ENCODE measurements at regions not wholly inside any gene's neighbourhood (a gene's known extent, or its start where the extent isn't known, plus 50 kb on each side); places are given as distances from the start of the nearest gene placed in this dataset.
A peak's percentile ranks its signal among the peaks of the same experiment; 100 is the strongest.

DNA sequence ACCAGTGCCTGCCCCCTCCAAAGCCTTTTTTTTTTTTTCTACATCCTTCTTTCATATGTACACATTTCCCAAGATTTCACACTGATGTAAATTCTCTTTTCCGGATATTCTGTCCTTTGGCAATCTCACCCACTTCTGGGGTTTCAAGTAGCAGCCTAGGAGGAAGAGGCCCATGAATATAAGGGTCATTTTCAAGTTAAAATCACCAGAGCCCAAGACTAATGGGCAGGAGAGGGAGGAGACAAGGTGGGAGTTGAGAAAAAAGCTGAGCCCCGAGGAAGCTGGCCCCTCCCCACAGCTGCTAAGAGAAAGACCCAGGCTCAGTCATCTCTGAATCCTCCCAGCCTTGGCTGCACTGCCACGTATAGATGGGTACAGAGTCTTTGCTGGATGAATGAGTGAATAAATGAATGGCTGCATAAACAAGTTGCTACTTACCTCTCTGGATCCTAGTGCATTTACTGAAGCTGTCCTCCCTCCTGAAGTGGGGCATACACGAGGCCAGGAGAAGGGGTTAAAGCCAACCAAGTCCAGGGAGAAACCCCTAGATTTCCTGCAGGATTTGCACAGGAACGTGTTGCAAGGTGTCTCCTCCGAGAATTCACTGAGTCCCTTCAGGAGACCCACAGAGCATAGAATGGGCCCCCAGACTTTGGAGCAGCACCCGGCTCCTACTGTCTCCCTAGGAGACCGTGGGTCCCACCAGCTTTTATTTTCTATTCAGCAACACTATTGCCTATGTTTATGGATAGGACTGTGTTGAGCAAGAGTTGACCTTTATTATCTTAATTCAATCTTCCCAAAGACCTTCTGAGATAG, 100.8 kb upstream of the LIPC start:
- H3K27ac ChIP-seq = peak overlapping the region; percentile 99
- TF ChIP-seq, protein P1, sequence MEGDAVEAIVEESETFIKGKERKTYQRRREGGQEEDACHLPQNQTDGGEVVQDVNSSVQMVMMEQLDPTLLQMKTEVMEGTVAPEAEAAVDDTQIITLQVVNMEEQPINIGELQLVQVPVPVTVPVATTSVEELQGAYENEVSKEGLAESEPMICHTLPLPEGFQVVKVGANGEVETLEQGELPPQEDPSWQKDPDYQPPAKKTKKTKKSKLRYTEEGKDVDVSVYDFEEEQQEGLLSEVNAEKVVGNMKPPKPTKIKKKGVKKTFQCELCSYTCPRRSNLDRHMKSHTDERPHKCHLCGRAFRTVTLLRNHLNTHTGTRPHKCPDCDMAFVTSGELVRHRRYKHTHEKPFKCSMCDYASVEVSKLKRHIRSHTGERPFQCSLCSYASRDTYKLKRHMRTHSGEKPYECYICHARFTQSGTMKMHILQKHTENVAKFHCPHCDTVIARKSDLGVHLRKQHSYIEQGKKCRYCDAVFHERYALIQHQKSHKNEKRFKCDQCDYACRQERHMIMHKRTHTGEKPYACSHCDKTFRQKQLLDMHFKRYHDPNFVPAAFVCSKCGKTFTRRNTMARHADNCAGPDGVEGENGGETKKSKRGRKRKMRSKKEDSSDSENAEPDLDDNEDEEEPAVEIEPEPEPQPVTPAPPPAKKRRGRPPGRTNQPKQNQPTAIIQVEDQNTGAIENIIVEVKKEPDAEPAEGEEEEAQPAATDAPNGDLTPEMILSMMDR (conservative IDR thresholded peaks at IDR 0.05) = no peak

DNA sequence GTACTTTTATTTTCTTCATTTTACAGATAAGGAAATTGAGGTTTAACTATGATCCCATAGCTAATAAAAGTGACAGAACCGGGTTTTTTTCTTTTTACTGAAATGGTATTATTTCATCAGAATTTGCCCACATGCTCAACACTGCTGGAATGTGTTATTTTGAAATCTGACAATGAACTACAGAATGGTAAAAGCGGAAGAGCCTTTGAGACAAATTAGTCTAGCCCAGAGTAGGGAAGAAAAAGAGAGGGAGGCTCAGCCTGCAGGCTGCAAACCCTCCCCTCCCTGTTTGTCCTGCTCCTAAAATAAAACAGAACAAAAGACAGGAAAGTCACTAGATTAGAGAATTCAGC, 100.3 kb upstream of the LIPC start:
- peak overlapping the region; percentile 99 for H3K27ac ChIP-seq
- TF ChIP-seq, protein P1 (conservative IDR thresholded peaks at IDR 0.05) = no peak

DNA sequence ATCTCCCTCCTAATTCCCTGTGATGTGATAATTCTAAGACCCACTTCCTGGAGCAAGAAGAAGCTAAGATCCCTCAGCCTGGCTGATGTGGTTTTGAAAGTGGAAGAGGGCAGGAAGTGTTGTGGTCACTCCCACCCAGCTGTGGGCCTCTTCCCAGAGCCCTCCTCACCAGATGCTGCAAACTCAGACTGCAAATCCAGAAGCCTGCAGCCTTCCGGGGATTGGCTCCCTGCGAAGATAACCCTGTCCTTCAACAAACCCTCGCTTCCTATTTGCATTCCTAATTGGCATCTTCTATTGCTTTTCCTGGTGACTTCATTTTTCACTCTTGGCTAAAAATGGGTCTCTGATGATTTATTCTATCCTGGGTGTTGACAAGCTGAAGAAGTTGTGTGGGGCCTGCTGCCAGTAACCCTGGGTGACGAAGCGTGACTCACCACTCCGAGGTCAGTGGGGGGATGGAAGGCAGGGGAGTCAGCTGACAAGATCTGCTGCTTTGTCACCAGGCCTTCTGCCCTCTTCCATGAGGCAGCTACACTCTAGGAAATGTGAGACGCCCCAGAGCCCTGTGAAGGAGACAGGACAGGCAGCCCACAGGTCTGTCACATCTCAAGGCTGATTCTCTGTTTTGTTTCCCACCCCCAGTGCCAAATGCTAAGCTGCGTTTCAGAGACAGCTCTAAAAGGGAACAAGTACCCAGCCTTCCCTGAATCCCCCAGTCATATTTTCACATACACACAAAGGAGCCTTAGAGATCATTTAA, 99.7 kb upstream of the LIPC start:
- H3K27ac ChIP-seq = peak overlapping the region; percentile 99
- TF ChIP-seq, protein P1 (conservative IDR thresholded peaks at IDR 0.05) = no peak

DNA sequence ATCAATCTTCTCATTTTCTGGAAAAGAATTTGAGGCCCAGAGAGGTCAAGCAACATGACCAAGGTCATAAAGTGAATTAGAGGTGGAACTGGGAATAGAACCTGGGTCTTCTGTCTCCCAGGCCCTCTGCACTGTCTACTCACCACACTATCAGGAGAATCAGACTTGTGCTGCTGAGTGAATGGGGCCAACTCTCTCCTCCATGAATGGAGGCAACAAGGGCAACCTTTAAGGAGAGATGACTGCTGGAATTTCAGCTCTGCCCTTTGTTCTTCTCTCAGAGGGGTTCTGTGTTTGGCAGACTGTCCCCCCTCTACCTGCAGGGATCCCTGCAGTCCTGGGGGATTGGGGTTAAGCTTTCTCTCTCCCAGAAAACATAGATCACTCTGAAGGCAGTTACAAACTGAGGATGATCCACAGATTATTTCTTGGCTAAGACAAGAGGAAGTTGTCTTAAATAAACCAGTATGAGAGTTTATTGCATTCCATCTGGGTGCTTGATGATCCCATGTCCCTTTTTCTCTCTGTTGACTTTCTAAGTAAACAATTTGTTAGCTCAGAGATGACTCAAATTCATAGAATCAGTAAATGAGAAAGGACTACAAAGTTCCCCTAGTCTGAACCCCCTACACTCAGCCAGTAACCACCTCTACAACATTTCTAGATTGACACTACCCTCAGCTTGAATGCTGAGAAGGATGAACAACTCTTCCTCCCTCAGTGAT, 99.0 kb upstream of the LIPC start:
- TF ChIP-seq, protein P1 (conservative IDR thresholded peaks at IDR 0.05) = no peak
- H3K27ac ChIP-seq = peak overlapping the region; percentile 99

DNA sequence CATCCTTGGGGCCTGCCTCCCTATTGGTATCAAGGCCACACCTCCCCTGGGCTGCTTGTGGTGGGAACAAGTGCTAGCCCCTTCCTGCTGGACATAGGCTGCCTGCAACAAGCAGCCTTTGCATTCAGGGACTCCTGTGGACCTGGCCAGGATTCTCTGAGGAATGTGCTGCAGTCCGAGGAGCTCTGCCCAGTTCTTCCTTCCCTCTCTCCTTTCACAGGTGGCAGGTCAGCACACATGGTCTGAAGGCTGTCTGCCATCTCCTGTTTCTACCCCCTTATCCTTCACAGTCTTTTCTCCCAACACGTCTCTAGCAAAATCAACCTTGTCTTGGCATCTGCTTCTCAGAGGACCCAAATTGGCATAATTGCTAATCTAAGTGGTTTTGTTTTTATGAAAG, 97.0 kb upstream of the LIPC start:
- TF ChIP-seq, protein P1 (conservative IDR thresholded peaks at IDR 0.05) = no peak
- peak overlapping the region; percentile 99 for H3K27ac ChIP-seq

DNA sequence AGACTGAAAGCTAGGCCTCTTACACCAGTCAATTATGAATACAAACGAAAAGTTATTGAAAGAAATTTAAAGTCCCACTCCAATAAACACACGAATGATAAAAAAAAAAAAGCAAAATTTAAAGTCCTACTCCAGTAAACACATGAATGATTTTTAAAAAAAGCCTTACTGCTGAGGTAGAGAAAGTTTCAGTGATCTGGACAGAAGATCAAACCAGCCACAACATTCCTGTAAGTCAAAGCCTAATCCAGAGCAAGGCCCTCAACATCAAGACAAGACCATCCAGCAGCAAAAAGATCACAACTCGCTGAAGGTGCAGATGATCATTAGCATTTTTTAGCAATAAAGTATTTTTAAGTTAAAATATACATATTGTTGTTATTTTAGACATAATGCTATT, 95.6 kb upstream of the LIPC start:
- TF ChIP-seq, protein P1 (conservative IDR thresholded peaks at IDR 0.05) = no peak
- H3K27ac ChIP-seq = peak overlapping the region; percentile 99

DNA sequence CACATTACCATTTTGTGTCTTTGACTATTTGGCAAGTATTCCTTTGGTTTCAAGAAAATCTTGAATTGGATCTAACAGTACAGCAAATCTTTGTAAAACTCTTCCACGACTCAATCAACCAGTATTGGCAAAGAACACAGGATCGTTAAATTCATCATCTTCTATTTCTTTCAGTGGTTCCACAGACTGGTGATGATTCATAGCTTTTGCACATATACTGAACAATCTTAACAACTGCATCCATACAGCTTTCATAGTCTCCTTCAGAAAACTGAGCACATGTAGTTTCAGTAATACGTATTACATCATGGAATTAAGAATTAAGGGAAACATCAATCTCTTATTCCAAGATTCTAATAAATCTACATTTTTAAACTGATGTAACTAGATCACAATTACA, 91.6 kb upstream of the LIPC start:
- H3K27ac ChIP-seq = peak overlapping the region; percentile 99; the same call in 1 of the 2 replicates
- TF ChIP-seq, protein P1 (conservative IDR thresholded peaks at IDR 0.05) = no peak

All from VCaP (cell line).